Activated T-cell treated with anti-CD3 and anti-CD28 coated beads, Interleukin-2, amount 50 U/mL, for 1 hour (primary cell): ENCODE measurements at regions not wholly inside any gene's neighbourhood (a gene's known extent, or its start where the extent isn't known, plus 50 kb on each side); places are given as distances from the start of the nearest gene placed in this dataset.
"Not testable (repeated sequence)": the region's sequence is repeated elsewhere in the genome, so short reads cannot be mapped to it uniquely, and the experiment has no call there.

Experiments
- DNase-seq: peaks from one replicate; pipeline ENCODE4 v3.0.0-alpha.2; 2020

DNA sequence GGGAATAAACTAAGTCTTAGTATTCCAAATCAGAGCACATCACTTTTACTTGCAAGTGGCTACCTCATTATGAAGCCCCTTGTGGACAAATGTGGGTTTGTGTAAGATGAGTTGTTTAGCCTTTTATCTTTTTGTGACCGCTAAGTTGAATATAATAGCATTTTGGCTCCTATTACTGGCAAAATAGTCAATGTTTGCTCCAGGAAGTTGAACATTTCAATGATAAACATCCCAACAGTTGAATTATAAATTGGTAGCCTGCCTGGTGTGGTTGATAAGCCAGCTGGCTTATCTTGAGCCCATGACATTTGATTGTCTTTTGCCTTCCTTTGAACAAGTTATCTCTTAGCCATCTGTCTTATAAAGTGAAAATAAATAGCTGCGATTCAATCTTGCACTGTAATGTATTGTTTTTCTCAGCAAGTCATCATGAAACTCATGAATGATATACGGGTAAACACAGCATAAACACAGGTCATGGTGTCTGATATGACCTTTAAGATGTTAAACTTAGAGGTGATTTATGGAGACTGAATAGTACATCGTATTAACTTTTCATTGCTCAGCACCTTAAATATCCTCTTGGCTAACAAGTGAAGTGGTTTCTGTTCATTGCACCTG, 338.4 kb downstream of the SOCS6 start:
- DNase-seq = no peak

DNA sequence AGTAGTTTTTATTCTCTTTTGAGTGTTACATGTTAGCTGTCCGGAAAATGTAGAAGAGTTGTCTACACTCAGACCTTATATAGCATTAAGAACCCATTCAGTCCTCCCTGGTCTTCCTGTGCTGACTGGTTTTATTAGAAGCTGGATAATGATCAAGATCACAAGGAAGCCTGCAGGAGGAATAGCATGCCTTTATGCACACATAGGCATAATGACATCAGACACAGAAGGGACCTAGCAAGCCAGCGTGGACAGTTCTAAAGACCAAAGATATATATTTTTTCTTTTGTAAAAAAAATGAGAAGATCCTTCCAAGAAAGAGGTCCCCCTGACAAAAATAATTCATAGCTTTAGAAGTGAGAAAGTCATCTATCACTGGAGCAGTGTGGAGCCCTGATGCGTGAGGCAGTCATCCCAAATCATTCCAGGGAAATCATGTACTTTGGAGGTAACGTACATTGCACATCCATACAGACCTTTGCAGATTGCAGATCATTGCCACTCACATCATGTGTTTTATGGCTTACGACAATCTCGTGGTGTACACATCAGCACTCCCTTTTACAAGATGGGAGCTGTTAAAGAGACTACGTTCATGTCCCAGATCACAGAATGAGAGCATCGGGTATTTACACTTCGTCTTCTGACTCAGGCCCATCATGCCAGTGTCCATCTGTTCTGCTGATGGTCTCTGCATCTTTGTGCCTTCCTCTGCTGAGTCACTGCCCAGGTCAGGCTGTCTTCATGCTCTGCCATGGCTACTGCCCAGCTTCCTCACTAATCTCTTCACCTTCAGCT, 334.0 kb downstream of the SOCS6 start:
- DNase-seq = no peak

DNA sequence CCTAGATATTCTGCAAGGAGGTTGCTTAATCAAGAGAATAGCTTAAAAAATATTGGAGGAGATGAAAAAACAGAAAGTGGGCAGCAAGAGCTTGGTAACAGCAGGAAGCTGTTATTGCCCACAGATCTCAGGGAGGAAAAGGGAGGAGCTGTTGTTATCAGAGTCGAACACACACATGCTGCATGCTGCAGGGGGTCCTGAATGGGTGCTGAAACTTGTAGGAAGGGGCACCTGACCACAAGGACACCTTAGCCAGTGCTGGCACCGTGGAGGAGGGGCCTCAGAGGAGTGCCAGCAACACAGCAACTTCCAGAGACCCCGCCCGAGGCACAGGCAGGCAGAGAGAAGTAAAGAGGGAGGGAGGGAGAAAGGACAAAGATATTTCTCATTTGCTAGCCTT, 332.9 kb downstream of the SOCS6 start:
- peak; percentile 26 for DNase-seq

DNA sequence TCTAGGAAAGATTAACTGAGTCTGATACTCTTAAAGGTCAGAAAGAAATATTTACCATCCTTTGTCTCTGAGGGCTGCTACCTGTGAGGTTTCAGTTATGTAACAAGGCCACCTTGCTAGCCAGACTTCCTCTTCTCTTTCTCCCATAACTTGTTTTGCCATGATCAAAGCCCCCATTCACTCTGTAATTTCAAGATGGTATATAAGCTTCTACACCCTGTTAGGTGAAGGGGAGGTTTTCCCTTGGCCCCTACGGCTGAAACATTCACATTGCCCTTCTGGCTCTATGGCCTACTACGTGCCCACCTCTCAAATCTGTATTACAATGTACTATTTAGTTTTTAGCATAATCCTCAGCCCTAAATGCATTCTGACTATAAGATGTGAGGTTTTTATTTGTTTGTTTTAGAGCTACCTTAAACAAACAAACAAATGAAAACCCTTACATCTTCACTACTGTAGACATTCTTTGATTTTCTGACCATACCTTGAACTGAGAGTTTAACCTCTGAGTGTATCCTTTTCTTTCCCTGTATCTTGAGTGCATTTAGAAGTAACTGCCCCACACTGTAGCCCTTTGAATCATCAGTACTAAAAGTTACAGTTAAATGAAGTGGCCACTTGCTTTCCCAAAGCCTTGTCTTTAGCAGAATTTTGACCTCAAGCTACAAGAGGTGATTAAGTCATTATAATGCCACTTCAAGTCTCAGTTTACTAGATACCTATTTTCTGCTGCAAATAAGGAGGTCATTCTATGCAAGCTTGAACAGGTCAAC, 332.2 kb downstream of the SOCS6 start:
- DNase-seq = no peak

DNA sequence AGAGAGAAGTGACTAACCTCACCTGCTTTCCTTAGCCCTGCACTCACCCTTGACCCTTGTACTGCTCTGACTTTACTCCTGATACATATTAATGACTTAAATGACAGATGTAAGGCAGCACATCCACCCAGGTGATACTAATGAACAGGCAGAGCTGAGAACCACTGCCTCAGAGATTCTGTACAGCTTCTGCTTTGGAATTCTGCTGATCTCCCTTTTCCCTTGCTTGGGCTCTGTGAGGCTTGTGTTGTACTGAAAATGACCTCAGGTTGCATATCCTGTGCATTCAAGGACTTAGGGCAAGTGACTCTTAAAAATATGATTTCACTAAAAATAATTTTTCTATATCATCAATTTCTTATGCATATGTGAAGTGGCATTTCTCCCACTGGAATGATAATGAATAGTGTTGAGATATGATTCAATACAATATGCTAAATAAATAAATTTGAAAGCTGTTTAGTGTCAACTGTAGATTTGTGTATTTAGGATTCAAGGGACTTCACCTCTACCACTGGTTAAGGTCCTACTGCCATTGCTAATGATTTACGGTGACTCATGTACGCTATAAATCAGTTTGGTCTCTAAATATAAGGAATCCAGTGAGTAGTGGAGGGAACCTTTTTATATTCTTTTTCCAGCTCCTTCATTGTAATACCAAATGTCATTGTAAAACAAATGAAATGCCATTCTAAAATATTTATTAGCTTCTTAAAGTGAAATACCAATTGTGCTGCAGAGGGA, 328.3 kb downstream of the SOCS6 start:
- no peak for DNase-seq

DNA sequence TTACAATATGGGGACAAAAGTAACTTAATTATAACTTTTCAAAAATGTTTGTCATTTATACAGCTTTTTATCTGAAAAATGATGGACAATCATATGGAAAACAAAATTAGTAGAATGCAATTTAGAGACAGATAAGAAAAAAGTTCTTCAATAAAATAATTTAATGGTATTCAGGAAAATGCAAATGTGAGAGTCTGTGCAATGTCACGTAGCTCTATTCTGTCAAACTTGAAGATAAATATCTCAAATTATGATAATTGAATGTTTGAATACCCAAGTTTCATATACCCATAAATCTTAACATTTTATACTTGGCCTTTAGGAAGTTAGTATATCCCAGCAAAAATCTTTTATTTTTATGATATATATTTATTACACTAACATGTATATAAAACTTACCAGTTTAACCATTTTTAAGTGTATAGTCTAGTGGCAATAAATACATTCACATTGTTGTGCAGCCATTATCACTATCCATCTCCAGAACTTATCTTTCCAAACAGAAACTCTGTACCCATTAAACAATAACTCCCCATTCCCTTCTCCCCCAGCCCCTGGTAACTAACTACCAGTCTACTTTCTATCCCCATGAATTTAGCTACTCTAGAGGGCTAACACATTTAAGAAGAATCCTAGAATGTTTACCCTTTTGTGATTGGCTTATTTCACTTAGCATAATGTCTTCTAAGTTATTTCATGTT, 311.5 kb downstream of the SOCS6 start:
- no peak for DNase-seq

DNA sequence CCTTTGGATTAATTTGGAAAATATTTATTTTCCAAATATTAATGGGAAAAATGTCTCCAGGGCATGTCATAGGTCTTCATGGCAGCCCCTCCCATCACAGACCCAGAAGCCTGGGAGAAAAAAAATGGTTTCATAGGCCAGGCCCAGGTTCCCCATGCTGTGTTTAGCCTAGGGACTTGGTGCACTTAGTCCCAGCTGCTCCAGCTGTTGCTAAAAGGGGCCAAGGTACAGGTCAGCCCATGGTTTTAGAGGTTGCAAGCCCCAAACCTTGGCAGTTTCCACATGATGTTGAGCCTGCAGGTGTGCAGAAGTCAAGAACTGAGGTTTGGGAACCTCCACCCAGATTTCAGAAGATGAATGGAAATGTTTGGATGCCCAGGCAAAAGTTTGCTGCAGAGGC, 309.6 kb downstream of the SOCS6 start:
- no peak for DNase-seq

DNA sequence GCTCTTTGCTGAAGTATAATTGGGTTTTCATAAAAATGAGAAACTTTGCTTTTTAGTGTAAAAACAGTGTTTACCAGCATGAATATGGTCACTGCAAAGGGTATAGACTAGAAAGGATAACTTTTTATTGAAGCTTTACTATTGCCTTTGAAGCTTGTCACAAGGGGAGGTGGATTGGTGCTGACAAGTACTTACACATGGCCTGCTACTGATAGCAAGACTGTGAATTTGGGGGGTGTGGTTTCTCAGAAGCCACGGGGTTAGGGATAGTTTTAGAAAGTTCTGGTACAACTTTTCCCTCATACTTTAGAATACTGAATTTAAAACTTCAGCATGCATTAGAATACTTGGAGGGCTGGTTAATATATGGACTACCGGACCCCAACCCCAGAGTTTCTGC, 294.1 kb downstream of the SOCS6 start:
- no peak for DNase-seq

DNA sequence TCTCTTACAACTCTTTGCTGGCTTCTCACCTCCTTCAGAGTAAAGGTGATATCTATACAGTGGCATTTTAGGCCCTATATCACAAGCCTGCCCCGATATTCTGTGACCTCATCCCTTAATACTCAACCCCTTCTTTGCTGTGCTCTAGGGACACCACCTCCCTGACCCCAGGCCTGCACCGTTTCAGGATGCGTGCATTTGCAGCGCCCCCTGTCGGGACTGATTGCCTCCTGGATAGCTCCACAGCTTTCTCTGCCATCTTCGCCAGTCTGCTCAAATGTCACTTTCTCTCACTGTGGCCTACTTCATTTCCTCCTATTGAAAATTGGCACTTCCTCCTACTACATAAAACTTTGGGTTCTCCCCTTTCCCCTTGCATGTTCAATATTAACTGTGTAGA, 289.6 kb downstream of the SOCS6 start:
- DNase-seq = no peak

DNA sequence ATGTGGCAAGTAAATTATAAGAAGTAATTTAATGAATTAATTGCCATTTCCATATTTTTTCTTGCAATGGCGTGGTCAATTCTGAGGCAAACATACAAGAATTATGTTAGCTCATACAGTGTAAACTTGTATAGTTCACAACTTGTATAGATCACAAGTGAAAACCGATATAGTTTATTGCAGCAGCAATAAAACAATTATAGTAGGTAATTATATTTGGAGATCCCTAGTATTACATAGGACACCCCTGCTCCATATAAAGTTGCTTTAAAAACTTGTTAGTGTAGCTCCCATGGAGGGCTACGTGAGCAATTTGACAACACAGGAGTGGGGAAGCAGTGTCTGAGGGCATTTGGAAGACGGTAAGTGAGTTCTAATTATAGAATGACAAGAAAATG, 288.2 kb downstream of the SOCS6 start:
- no peak for DNase-seq

DNA sequence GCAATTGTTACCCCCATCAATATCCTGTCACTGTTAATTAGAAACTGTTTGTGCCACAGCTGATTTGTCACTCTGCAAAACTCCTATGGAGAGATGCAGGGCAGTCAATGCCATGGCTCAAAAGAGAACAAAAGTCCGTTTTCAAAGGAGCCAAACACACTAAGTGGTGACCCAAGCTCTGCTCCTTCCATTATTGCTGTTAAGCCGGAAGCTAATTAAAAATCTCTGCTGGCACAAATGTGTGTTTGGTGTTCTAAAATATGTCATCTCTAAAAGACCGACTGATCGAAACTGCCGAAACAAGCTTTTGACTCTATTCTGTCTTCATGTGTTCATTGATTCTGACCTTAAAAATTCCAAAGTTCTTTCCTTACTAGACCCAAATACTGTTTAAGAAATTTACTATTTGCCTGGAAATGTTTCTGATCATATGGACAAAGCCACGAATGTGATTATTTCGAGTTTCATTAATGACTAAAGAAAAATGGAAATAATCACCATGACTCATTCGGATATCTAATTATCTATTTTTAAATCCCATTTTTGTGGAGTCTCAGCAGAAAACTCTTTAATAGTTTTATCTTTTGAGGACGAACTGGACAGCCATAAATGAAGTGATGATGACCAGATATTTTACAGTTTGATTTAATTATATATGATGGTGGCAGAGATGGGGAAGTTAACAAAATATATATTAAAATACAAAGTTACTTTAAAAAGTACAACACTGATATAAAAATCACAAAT, 287.6 kb downstream of the SOCS6 start:
- no peak for DNase-seq

DNA sequence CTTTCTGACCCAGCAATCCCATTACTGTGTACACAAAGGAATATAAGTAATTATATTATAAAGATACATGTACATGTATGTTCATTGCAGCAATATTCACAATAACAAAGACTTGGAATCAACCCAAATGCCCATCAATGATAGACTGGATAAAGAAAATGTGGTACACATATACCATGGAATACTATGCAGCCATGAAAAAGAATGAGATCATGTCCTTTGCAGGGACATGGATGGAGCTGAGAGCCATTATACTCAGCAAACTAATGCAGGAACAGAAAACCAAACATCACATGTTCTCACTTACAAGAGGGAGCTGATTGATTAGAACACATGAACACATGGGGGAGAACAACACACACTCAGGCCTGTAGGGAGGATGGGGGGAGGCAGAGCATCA, 286.1 kb downstream of the SOCS6 start:
- not testable (repeated sequence) for DNase-seq

DNA sequence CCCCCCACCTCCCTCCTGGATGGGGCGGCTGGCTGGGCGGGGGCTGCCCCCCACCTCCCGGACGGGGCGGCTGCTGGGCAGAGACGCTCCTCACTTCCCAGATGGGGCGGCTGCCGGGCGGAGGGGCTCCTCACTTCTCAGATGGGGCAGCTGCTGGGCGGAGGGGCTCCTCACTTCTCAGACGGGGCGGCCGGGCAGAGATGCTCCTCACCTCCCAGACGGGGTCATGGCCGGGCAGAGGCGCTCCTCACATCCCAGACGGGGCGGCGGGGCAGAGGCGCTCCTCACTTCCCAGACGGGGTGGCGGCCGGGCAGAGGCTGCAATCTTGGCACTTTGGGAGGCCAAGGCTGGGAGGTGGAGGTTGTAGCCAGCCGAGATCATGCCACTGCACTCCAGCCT, 280.8 kb downstream of the SOCS6 start:
- DNase-seq = not testable (repeated sequence)

DNA sequence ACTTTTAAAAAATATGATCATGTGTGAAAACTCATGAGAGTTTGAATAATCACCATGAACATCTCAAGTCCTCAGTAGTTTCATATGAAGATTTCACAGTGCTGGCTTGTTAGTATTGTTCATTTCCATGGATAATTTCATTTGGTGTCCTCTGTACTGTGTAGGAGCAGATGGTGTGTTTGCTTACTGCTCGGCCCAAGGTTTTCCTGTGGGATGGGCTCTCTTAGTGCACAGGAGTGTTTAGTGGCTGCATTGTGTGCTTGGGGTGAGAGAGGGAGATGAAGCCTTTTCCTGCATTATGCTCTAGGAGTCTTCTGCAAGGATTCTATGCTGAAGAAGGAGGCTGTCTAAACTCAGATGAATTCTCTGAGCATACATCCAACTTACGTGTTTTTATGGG, 270.6 kb downstream of the SOCS6 start:
- no peak for DNase-seq

DNA sequence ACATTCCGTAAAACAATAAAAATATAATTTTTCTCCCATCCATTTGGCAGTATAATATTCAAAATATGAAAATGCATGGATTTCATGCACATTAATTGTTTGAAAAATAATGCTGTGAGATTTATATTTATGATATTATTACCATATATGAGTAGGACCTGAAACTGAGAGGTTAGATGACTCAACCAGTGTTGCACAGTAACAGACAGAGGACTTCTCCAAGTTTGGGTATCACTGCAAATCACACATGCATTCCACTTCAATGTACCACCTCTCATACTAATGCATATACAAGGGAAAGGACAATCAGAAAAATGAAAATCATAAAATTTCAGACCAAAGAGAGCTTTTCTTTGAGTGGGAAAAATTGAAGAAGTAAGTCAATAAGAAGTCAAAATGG, 269.5 kb downstream of the SOCS6 start:
- DNase-seq = no peak

DNA sequence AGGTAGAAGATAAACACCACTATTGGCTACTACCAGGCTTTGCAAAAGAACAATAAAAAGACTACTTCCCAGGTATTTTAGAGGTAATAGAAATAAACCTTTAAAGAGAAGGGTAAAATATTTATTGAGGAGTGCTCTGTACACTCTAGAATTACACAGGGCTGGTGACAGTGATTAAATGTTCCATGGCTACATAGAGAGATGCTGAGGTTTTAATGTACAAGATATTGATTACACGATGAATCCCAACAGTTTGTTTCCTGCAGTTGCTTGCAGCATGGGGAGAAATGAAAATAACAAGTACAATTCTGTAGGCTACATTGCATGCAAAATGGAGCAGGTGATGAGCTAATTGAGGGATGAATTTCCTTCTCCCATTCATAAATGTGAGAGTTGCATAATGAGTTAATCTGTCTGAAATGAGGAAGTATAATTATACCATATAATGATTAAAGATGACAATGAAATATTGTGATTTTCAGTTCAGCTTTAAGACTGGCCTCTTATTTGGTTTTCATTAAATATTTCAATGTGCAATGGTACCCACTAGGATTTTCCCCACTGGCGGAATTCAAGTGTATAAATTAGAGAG, 266.1 kb downstream of the SOCS6 start:
- no peak for DNase-seq

DNA sequence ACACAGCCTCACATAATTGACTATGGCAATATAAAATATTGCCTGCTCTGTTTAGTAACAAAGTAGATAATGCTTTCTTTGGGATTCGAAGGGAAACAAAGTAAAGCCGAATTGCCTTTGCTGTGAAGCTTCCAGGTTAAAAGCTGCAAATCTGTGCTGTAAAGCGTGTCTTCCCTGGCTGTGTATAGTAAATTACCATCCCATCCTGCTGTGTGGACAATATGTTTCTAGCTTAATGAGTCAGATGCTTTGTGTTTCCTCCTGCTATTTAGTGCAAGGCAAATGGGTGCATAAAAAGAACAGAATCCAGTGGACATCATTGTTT, 265.1 kb downstream of the SOCS6 start:
- DNase-seq = no peak

DNA sequence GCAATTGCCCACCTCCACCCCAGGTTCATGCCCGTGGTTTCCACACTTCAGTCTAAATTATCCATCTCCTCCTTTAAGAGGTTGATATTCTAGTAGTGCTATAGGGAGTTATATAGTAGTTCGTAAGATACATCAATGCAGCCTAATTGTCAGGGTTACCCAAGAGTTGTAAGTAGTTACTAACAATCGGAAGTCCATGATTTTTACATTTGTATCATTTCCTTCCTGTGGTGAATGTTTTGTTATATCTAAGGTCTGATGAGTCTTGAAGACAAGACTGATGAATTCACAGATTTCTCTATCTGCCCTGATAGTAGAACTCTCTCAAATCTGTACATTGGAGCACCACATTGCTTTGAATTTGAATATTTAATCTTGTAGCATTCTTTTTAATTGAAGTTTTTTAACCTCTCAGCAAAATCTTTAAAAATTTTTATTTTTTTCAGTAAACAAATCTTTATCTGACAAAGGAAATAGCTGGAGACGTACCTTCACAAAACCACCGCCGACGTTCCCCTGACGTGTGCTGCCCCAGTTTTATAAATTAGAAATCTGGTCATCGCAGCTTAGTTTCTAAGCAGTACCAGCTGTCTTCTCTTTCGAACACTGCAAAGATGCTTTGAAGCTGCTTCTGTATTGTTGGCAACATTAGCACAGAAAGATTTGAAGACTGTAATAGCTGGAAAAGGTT, 264.5 kb downstream of the SOCS6 start:
- DNase-seq = no peak

DNA sequence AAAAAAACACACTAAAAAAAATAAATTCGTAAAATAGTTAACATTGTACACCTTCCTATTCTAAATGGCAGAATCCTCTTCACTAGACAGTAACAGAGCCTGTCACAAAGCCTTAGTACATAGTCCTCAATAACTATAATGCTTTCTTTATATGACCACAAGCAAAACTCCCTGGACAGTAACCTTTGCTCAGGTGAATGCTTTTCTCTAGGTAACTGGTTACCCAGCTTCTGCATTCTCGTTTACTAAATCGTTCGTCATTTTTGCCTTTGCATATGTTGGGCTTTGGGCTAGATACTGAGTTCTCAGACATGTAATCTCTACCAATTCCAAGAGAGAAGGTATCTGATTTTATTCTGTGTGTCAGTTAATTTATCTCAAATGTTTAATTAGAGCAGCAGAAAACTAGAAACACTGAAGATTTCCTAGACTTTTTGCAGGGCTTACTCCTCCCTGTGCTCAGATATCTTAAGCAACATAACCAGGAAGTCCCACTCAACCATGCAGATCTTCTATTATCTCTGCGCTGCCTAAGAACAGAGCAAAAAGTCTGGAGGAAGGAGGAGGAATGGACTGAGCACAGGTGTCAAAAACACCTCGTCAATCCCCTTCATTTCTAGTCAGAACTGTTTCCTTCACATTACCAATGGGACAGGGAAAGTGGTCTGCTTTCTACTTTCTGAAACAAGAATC, 247.7 kb downstream of the SOCS6 start:
- DNase-seq = no peak

DNA sequence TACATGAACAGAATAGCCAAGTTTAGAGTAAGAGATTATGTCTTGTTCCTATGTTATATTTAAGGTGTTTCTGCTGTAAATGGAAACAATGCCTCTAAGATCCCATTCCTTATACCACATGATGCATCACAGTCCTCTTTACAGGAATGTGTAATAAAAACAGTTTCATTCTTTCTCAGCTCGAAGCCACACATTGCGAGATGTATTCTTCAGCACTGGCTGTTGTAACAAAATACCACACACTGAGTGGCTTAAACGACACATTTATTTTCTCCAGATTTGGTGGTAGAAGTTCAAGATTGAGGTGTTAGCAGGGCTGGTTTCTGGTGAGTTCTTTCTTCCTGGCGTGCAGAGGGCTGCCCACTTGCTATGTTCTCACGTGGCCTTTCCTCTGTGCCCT, 246.2 kb downstream of the SOCS6 start:
- no peak for DNase-seq
